ENCODE measurements at regions not wholly inside any gene's neighbourhood (a gene's known extent, or its start where the extent isn't known, plus 50 kb on each side); places are given as distances from the start of the nearest gene placed in this dataset.

DNA sequence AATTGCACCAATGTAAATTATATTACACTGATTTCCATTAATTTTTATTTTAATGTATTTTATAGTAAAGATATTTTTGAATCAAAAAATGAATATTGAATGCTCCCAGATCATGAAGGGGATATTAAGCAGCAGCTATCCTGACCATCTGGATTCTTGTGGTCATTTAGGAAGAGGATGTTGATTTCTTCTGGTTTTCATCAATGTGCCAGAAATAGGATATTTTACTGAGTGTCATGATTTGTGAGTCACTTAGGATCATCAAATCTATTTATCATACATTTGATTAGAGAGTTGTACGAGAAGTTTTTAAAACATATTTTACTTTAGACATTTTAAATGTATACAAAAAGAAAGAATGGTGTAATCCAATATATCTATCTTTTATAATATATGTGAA is 366.3 kb upstream of the CHRM2 start:
- TF ChIP-seq CTCF (IDR thresholded peaks at IDR 0.05; ENCODE audit: low read depth, low read length): no peak
- H3K4me3 ChIP-seq (replicated peaks in 1 of 2; ENCODE audit: low read depth in 2 of 2, low read length in 2 of 2): no peak overlapping the region
- DNase-seq (ENCODE audit: low read depth in 2 of 2): no peak

GRCh38 chr7:136501151-136501550 is 367.3 kb upstream of the CHRM2 start:
- no peak for TF ChIP-seq CTCF (IDR thresholded peaks at IDR 0.05; ENCODE audit: low read depth, low read length)
- DNase-seq (ENCODE audit: low read depth in 2 of 2): no peak
- H3K4me3 ChIP-seq (replicated peaks in 1 of 2; ENCODE audit: low read depth in 2 of 2, low read length in 2 of 2): no peak overlapping the region

GRCh38 chr7:136496551-136496950 is 371.9 kb upstream of the CHRM2 start:
- no peak for TF ChIP-seq CTCF (IDR thresholded peaks at IDR 0.05; ENCODE audit: low read depth, low read length)
- no peak for DNase-seq (ENCODE audit: low read depth in 2 of 2)
- no peak overlapping the region for H3K4me3 ChIP-seq (replicated peaks in 1 of 2; ENCODE audit: low read depth in 2 of 2, low read length in 2 of 2)

DNA sequence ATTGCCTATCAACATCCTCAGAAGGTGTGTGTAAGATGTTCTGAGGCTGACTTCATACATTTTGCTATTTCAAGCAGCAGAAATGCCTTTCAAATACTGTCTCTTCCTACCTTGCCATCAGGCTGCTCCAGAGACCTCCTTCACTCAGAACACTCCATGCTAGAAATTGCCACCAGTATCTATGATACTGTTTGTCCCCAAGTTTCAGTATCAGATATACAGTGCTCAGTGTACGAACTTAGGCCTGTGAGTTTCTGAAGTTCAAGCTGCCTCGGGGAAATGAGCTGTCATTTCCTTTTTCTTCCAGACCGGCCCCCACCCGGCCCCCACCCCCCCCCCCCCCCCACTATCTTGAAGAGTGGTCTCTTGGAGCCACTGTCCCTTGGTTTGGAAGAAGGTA is 373.4 kb upstream of the CHRM2 start:
- TF ChIP-seq CTCF (IDR thresholded peaks at IDR 0.05; ENCODE audit: low read depth, low read length): no peak
- no peak overlapping the region for H3K4me3 ChIP-seq (replicated peaks in 1 of 2; ENCODE audit: low read depth in 2 of 2, low read length in 2 of 2)
- no peak for DNase-seq (ENCODE audit: low read depth in 2 of 2)

DNA sequence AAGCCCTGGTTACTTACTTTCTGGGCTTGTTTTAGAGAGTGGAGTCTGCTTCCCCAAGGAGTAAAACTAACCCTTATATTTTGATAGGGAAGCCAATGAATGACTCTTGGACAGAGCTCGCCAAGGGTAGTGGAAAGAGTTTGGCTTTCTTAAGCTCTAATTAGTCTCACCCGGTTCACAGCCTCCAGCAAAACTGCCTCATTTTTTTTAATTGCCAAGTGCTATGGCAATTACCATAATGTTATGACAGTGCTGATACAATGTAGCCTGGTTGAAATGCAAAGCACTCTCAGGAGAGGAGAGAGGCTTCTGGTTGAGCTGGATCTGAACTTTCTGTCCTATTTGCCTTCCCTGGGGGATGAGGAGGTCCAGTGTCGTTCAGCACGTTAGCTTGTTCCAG is 376.1 kb upstream of the CHRM2 start:
- DNase-seq (ENCODE audit: low read depth in 2 of 2): no peak

DNA sequence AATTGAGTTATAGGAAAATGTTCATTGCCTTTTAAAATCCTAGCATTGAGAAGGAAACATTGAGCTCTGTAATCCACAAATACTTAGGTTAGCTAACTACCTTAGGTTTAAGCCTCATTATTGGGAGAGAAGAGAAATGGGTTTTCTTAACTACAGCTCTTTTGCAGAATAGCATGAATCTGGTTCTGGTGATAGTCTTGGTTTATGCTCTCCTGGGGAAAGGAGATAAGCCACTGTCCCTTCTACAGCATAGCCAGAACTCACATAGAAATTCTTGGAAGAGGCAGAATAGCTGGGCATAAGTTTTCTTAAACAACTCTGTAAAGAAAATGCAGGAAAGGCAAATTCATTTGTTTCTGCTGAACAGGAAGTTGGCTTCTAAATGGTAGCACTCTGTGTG is 378.6 kb upstream of the CHRM2 start:
- DNase-seq (ENCODE audit: low read depth in 2 of 2): no peak
- H3K4me3 ChIP-seq (replicated peaks in 1 of 2; ENCODE audit: low read depth in 2 of 2, low read length in 2 of 2): no peak overlapping the region
- no peak for TF ChIP-seq CTCF (IDR thresholded peaks at IDR 0.05; ENCODE audit: low read depth, low read length)

More for the DNA sequence above, 376.1 kb upstream of the CHRM2 start:
- no peak overlapping the region for H3K4me3 ChIP-seq (replicated peaks in 1 of 2; ENCODE audit: low read depth in 2 of 2, low read length in 2 of 2)
- TF ChIP-seq CTCF (IDR thresholded peaks at IDR 0.05; ENCODE audit: low read depth, low read length): no peak

GRCh38 chr7:136480901-136481300 is 387.6 kb upstream of the CHRM2 start:
- no peak for DNase-seq (ENCODE audit: low read depth in 2 of 2)
- TF ChIP-seq CTCF (IDR thresholded peaks at IDR 0.05; ENCODE audit: low read depth, low read length): no peak
- H3K4me3 ChIP-seq (replicated peaks in 1 of 2; ENCODE audit: low read depth in 2 of 2, low read length in 2 of 2): no peak overlapping the region
